ENCODE measurements at regions not wholly inside any gene's neighbourhood (a gene's known extent, or its start where the extent isn't known, plus 50 kb on each side); places are given as distances from the start of the nearest gene placed in this dataset.
"Not testable (repeated sequence)": the region's sequence is repeated elsewhere in the genome, so short reads cannot be mapped to it uniquely, and the experiment has no call there.

DNA sequence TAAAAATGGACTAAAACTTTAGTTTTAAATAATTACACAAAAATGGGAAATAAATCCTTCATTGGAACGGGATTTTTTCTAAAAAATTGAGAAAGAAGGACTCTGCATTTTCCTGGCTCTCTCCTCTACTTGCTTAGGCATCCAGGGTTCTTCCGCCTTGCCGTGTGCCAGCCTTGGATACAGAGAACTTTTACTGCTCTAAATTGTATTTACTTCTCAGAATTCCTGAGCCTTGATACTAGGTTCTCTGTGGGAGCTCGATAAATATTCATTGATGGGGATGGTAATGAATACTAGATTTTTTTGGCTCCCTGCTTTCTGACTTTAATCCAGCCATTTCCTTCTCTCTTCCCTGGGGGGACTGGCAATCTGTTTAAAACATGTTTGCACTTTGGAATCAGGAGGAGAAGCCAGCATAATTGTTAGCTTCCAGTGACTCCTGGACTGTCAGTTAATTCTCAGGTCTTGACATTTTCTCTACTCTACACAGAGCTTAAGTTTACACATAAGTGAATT lies 746.1 kb upstream of the LRRTM1 start:
- DNase-seq (ENCODE audit: low spot score): no peak

DNA sequence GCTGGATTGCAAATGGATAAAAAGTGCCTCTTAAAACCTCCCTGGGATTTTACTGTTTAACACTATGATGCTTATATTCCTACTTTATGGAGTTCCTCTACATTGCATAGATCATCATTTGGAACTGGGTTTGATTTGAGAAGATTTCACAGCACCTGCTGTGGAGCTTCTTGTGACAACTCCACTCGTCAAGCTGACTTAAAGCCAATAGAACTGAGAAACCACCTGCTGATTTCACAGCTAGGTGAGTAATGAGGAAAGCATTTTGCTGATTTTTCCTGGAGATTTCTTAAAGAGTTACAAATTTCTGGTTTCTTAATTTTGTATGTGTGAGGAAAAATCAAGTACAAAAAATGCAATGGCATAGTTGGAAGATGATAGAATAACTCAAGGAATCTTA lies 739.1 kb upstream of the LRRTM1 start:
- no peak for DNase-seq (ENCODE audit: low spot score)

DNA sequence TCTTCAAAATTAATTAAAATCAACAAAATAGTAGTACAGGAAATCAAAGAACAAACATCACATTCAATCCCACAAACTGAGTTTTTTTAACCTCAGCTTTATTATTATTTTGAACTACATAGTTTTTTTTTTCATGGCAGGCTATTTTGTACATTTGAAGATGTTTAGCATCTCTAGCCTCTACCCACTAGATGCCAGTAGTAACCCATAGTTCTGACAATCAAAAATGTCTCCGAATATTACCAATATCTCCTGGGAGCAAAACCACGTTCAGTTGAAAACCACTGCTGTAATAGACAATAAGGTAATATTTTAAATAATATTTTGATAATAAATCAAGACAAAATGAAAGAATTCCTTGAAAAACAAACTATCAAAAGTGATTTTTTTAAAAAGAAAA lies 702.6 kb upstream of the LRRTM1 start:
- DNase-seq (ENCODE audit: low spot score): no peak

DNA sequence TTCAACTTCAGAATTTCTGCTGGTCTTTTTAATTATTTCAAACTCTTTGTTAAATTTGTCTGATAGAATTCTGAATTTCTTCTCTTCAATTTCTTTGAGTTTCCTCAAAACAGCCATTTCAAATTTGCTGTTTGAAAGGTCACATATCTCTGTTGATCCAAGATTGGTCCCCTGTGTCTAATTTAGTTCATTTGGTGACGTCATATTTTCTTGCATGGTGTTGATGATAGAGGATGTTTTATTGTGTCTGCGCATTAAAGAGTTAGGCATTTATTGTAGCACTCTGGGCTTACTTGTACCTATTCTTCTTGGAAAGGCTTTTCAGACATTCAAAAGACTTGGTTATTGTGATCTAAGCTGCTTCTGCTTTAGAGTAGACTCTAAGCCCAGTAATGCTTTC lies 698.4 kb upstream of the LRRTM1 start:
- DNase-seq (ENCODE audit: low spot score): no peak

DNA sequence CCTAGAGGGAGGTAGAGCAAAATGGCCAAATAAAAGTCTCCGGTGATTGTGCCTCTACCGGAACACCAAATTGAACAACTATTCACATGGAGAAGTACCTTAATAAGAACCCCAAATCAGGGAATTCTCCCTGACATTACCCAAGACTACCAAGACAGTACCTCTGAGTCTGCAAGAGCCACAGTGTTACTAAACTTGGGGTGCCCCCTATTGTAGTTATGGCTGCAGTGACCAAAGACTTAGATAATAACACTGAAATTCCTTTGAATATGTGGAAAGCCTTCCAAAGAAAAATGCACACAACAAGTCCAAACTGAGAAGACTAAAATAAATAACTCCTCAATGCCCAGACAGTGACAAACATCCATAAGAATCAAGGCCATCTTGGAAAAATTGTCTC lies 682.9 kb upstream of the LRRTM1 start:
- DNase-seq (ENCODE audit: low spot score): no peak

DNA sequence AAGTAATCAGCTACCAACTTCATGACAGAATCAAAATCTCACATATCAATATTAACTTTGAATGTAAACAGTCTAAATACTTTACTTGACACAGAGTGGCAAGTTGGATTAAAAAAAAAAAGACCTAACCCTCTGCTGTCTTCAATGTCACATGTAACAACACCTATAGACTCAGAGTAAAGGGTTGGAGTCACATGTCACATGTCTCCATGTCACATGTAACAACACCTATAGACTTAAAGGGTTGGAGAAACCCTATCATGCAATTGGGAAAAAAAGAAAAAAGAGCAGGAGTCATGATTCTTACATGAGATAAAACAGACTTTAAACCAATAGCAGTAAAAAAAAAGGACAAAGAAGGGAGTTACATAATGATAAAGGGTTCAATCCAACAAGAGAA lies 665.3 kb upstream of the LRRTM1 start:
- DNase-seq (ENCODE audit: low spot score): no peak

DNA sequence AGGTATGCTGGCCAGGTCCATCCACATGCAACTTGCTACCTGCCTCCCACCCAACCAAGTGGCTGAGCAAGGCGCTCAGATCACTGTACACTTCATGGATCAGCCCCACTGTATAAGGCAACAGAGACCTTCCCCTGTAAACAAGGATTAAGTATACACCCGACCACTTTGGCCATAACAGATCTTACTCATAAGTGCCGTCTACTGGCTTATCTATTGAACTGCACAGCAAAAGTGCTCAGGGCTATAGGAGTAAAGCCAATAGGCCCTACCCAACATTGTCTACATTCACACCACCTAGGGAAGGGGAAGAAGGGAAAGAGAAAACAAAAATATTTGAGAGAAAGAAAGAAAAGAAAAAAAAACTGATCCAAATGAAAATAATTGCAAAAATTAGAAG lies 663.9 kb upstream of the LRRTM1 start:
- no peak for DNase-seq (ENCODE audit: low spot score)

DNA sequence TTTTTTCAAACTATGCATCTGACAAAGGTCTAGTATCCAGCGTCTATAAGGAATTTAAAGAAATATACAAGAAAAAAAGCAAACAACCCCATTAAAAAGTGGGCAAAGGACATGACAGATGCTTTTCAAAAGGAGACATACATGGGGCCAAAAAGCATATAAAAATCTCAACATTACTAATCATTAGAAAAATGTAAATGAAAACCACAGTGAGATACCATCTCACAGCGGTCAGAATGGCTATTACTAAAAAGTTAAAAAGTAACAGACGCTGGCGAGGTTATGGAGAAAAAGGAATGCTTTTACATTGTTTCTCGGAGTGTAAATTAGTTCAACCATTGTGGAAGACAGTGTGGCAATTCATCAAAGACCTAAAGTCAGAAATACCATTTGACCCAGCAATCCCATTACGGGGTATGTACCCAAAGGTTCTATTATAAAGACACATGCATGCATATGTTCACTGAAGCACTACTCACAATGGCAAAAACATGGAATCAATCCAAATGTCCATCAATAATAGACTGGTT lies 643.1 kb upstream of the LRRTM1 start:
- DNase-seq (ENCODE audit: low spot score): no peak

DNA sequence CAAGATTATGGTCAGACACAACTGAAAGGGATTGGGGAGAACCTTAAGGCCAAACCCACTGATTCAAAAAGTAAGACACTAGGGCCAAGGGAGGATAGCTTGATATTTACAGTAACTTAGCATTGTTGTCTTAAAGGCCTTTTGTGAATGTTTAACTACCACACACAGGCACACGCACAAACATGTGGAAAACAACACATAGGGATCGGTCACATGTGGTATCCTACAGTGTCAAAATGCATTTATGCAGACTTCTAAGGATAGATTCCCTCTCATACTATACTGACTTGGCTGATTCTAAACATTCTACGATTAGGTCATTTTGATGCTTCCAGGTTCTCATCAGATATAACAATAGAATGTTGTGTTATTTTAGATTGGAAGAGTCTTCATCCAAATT lies 638.9 kb upstream of the LRRTM1 start:
- DNase-seq (ENCODE audit: low spot score): no peak

DNA sequence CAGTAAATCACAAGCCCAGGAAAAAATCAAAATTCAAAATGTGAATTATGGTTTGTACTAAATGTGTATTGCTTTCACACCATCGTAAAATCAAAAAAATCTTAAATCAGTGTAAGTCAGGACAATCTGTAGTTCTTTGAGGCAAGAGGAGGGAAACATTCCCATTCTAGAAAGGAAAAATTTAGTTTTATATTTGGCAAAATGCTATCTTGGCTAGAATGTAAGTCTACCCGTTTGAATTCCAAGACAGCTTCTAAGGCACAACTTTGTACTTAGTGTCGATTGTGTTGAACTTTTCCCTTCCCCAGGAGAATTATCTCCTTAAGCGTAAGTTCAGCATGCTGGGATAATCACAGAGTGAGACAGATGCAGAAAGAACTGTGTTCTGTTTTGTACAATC lies 638.2 kb upstream of the LRRTM1 start:
- no peak for DNase-seq (ENCODE audit: low spot score)

DNA sequence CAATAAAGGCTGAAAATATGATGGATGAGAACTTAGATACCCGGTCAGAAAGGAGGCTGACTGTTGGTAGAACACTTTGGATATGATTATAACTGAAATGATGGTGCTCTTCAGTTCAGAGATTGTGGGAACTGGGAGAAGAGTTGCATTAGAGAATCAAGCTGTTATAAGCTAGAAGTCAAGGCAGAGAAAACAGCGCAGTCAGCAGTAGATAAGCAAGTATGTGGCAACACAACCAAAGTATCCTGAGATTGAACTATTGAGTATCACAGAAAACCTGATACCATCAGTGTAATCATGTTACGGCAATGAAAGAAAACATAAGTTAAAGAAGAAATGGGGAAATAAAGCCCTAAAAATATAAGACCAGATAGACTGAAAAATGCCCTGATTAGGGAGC lies 633.9 kb upstream of the LRRTM1 start:
- DNase-seq (ENCODE audit: low spot score): no peak

DNA sequence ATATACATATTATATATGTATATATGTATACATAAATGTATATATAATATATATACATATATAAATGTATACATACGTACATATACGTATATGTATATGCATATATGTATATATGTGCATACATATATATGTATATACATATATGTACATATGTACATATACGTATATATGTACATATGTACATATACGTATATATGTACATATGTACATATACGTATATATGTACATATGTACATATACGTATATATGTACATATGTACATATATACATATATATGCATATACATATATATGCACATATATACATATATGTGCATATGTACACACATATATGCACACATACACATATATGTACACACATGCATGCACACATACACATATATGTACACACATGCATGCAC lies 627.3 kb upstream of the LRRTM1 start:
- DNase-seq (ENCODE audit: low spot score): not testable (repeated sequence)

DNA sequence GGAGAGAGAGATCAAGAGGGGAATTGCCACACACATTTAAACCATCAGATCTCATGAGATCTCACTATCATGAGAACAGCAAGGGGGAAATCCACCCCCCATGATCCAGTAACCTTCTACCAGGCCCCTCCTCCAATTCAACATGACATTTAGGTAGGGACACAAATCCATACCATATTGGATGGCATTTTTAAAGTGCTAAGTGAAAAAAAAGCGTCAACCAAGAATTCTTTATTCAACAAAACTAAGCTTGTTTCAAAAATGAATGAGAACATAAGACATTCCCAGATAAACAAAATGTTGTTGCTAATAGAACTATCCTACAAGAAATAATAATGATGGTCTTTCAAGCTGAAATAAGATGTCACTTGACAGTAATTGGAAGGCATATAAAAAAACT lies 626.2 kb upstream of the LRRTM1 start:
- DNase-seq (ENCODE audit: low spot score): no peak

DNA sequence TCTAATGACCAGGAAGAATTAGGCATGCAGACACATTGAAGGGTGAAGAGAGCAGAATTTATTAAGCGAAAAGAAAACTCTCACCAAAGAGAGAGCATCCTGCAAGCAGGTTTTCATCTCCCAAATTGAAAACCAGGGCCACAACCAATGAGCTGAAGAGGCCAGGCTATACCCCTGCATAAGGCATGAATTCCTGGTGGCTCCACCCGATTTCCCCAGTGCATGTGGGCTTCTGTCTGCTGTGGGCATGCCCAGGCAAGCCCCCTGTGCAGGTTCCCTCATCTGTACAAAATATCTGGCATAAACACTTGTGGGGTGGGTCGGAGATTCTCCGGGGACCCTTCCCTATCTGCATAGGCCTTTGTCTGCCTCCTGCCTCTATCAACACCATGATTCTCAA lies 621.6 kb upstream of the LRRTM1 start:
- DNase-seq (ENCODE audit: low spot score): no peak

DNA sequence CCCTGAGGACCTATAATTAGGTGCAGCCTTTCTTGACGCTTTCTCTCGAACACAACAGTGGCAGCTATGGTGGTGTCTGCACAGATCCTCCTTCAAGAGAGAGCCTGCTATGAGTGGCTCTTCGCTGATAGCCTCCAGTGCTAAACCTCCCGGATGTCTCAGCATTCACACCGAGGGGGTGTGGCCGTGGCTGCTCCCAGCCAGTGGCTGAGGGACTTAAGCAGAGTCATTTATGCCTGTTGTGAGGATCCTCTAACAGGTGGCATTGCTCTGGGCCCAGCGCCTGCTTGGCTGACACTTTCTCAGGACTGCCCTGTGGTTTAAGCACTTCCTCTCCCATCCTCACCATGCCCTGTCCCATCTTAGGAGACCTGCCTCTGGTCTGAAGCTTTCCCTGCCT lies 592.0 kb upstream of the LRRTM1 start:
- DNase-seq (ENCODE audit: low spot score): no peak

DNA sequence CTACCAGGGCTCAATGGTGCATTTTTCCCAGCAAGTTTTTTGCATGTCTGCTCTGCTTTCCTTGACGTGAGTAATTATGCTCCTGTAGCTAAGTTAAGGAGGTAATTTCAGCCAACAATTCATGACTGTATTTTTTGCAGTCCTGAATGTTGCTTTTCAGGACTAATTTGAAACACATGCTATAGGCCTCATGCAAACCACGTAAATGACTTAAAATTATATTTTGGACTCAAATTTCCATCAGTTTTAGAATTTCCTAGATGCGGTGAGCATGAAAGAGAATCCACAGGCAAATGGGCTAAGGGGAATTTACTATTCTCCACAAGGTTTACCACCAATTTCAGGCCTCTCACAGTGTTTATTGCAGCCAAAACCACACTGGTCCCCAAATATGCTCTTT lies 589.9 kb upstream of the LRRTM1 start:
- no peak for DNase-seq (ENCODE audit: low spot score)

DNA sequence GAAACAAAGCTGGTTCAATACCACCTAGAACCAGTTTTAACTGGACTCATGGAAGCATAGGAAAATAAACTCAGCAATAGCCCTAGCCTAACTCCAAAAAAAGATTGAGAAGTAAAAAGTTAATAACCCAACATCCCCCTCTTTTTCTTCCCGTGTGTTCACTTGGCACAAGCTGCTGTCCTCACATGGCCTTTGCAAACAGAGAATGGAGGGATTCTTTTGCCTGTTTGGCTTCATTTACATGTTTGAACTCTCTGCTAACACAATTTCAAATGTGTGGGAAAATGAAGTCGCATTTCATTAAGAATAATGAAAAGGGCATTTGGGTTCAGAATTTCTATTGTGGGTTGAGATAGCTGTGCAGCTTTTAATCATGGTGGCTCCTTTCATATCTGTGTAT lies 589.2 kb upstream of the LRRTM1 start:
- DNase-seq (ENCODE audit: low spot score): peak; percentile 4

DNA sequence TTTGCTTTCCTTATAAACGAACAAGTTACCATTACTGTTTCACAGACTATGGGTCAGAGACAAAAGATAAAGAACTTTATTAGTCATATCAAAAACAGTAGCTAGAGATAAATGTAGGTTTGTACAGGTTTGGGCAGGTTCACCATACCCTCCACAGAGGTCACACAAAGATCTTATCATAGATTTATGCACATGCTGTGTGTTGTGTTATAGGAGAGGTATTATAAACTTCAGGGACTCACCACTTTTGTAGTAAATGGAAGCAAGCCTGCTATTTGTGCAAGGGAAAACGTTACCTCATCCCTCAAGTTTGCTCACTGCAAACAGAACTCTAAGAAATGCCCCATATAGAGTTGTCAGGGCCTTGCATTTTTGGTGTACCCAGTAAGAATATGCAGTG lies 584.5 kb upstream of the LRRTM1 start:
- DNase-seq (ENCODE audit: low spot score): no peak

DNA sequence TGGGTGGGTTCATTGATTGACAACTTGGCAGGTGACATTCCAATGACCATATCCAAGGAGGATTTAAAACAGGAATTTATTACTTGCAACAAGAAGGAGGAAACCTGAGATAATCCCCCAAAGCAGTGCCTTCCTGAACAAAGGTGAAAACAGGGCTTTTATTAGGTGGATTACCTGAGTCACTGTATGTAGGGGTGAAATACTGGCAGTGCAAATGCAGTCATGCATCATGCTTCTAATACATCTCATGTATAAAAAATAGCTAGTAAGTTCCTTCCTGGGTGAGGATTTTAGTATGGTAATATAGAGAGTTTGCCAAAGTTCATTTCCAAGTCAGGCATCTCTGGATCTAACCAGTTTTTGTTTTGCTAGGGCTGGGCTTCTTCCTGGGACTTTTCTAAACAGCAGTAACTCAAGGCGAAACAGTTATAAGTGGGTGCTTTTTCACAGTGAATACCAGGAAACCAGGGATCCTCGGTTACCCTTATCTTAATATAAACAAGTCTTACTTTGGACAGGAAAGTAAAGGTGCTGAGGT lies 583.4 kb upstream of the LRRTM1 start:
- no peak for DNase-seq (ENCODE audit: low spot score)

DNA sequence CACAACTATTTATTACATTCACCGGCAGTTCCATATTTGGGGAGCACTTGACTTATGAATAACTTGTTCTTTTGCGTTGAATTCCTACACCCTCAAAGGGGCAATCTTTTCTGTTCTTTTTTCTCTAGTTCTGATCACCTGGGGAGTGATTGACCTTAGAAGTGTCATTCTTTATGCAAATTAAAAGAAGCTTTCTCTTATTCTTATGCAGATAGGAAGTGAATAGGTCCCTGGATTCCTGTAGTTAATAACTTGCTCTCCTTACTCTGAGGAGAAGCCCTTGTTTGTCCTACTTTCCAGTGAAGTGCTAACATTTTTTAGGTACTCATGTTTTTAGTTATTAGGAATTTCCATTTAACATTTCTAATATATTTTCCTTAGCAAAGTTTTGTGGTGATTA lies 569.8 kb upstream of the LRRTM1 start:
- no peak for DNase-seq (ENCODE audit: low spot score)

DNA sequence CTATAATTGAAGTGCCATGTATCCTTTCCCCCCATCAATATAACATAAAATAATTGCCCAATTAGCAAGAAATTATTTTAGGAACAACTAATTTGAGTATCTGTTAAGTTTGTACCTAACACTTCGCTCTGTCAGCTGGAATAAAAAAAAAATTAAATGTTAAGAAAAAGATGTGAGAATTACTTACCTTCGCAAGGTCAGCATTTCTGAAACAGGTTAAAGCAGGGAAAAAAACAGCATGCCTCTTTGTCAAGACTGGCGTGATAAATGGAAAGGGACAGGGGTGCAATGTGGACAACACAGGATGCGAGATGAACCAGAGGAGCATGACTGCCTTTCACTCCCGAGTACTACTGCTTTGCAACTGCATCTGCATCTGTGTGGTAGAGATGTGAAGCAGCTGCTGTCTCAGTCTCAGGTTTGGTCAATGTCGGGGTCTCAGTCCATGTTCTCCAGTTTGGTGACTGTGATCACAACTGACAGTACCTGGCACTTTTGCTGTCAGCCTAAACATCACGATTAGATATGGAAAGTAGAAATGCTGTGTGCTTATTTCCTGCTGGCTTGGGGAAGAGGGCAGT lies 565.4 kb upstream of the LRRTM1 start:
- DNase-seq (ENCODE audit: low spot score): no peak

DNA sequence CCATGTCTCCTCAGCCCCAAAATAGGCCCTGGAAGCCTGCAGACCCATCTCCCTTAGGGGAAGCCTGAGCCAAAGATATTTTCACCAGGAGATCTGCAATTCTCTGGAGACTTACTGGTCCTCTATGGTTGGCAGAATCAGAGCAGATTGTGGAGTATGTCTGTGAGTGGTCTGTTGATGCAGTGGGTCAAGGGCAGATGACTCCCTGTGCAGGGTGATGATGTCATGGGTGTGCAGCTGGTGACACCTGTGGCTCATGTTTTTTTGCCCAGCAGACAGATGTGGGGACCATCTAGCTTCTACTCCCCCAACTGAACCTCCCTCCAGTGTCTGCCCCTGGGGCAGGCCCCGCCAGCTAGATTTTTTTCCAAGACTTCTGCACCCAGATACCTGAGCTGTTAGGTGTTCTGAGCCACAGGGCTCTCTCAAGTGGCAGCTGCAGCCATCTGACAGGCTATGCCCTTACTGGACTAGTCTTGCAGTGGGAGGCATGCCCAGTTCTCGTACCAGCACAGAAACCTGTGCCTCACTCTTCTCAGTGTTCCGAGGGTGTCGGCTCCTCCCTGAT lies 558.7 kb upstream of the LRRTM1 start:
- no peak for DNase-seq (ENCODE audit: low spot score)

DNA sequence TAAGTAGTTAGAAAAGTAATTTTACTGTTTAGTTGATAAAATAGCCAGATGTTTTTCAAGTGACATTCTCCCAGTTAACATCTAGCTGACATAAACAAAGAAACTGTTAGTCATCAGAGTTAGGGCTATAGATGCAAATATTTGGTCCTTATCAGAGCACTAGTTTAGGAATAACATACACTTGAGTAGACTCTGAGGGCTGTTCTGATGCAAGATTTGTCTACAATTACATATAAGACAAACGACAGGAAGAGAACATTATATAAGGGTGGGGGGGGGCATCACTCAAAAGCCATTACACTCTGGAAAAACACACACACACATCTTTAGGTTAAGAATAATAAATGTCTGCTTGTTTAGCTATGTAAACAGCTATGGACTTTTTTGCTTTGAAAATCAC lies 554.4 kb upstream of the LRRTM1 start:
- DNase-seq (ENCODE audit: low spot score): no peak

DNA sequence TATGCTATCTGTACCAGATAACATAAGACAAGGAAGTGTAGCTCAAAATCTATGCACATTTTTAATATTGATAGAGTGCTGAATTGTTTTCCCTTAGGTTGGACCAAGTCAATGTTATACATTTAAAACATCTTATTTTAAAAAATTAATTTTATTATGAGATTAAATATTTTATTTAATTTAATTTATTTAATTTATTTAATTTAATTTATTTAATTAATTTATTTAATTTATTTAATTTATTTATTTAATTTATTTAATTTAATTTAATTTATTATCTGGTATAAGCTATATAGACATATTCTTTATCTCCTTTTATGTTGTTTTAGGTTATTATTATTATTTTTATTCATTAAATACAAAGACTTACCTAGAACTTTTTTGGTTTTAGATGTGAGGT lies 551.7 kb upstream of the LRRTM1 start:
- DNase-seq (ENCODE audit: low spot score): no peak

Measured in globus pallidus (tissue), 1 donor.